NCI-H1105 (cell line): ENCODE measurements at regions not wholly inside any gene's neighbourhood (a gene's known extent, or its start where the extent isn't known, plus 50 kb on each side); places are given as distances from the start of the nearest gene placed in this dataset.
"Not testable (repeated sequence)": the region's sequence is repeated elsewhere in the genome, so short reads cannot be mapped to it uniquely, and the experiment has no call there.

Source experiments
- DNase-seq: peaks from one replicate; lab custom pipeline; 2025; lab: John Stamatoyannopoulos, UW

- DNase-seq, result no peak
Observed at GRCh38 chr5:179455320-179455719, 95.0 kb upstream of the RUFY1 start.

- DNase-seq, result no peak
Observed at GRCh38 chr5:179454356-179454755, 96.0 kb upstream of the RUFY1 start.

GRCh38 chr5:179453616-179454015 lies 96.7 kb upstream of the RUFY1 start:
- DNase-seq, result no peak

- no peak for DNase-seq
Observed at GRCh38 chr5:179452356-179453230, 97.8 kb upstream of the RUFY1 start.

- DNase-seq, result no peak
Observed at GRCh38 chr5:179451828-179452196, 98.5 kb upstream of the RUFY1 start.

GRCh38 chr5:179451114-179451827 lies 99.1 kb upstream of the RUFY1 start:
- DNase-seq, result no peak

- DNase-seq, result not testable (repeated sequence)
Observed at GRCh38 chr5:179449950-179450349, 100.4 kb upstream of the RUFY1 start.

GRCh38 chr5:179448282-179448681 lies 102.1 kb upstream of the RUFY1 start:
- not testable (repeated sequence) for DNase-seq

GRCh38 chr5:179442289-179442688 lies 97.0 kb upstream of the ADAMTS2 start:
- DNase-seq, result not testable (repeated sequence)

- DNase-seq, result no peak
Observed at GRCh38 chr5:179439181-179439985, 94.1 kb upstream of the ADAMTS2 start.

- DNase-seq, result no peak
Observed at GRCh38 chr5:179438461-179438860, 93.2 kb upstream of the ADAMTS2 start.

- DNase-seq, result no peak
Observed at GRCh38 chr5:179438011-179438441, 92.8 kb upstream of the ADAMTS2 start.

- no peak for DNase-seq
Observed at GRCh38 chr5:179437341-179438001, 92.2 kb upstream of the ADAMTS2 start.

GRCh38 chr5:179436321-179437122 lies 91.3 kb upstream of the ADAMTS2 start:
- no peak for DNase-seq

- no peak for DNase-seq
Observed at GRCh38 chr5:179435731-179436315, 90.6 kb upstream of the ADAMTS2 start.

- no peak for DNase-seq
Observed at GRCh38 chr5:179435181-179435580, 89.9 kb upstream of the ADAMTS2 start.

- no peak for DNase-seq
Observed at GRCh38 chr5:179432547-179432946, 87.3 kb upstream of the ADAMTS2 start.

GRCh38 chr5:179431221-179431824 lies 86.1 kb upstream of the ADAMTS2 start:
- DNase-seq, result no peak

- no peak for DNase-seq
Observed at GRCh38 chr5:179430193-179431175, 85.2 kb upstream of the ADAMTS2 start.
